Lung (tissue), 11 donors: ENCODE measurements at regions not wholly inside any gene's neighbourhood (a gene's known extent, or its start where the extent isn't known, plus 50 kb on each side); places are given as distances from the start of the nearest gene placed in this dataset.

Source experiments
- ATAC-seq: fragments of 200-7000 bp; cut with Tn5 transposase; one replicate; pipeline ENCODE4 v1.9.1; 2020; ENCODE audit warnings: moderate number of reproducible peaks; ENCODE audit not compliant: insufficient read depth, low FRiP score
- DNase-seq, 3 donors: peaks; one replicate each; pipeline ENCODE4 v3.0.0-alpha.2; 2013 to 2017
- H3K27ac ChIP-seq, 2 donors: one replicate each; pipeline ENCODE4 v1.5.1; 2013; ENCODE audit warnings: mild to moderate bottlenecking in 2 of 2, moderate library complexity in 2 of 2, control low read depth in 1 of 2, inconsistent platforms in 1 of 2, low read depth in 1 of 2, low read length in 1 of 2
- H3K27me3 ChIP-seq, 3 donors: one replicate each; pipeline ENCODE4 v1.5.1; 2013; ENCODE audit warnings: low read length in 2 of 3; ENCODE audit not compliant: control insufficient read depth in 3 of 3, insufficient read depth in 3 of 3
- H3K36me3 ChIP-seq, 4 donors: one replicate each; pipeline ENCODE4 v1.5.1; 2013; ENCODE audit warnings: low read length in 4 of 4, mild to moderate bottlenecking in 1 of 4, moderate library complexity in 1 of 4; ENCODE audit not compliant: control insufficient read depth in 4 of 4, insufficient read depth in 4 of 4
- H3K4me1 ChIP-seq, 5 donors: one replicate each; pipeline ENCODE4 v1.5.1; 2013; ENCODE audit warnings: low read length in 5 of 5, mild to moderate bottlenecking in 2 of 5, moderate library complexity in 1 of 5; ENCODE audit not compliant: control insufficient read depth in 5 of 5, insufficient read depth in 5 of 5
- H3K4me3 ChIP-seq: one replicate; pipeline ENCODE4 v1.5.1; 2013; ENCODE audit warnings: mild to moderate bottlenecking, control low read depth, moderate library complexity
- H3K9ac ChIP-seq, 2 donors: one replicate each; pipeline ENCODE4 v1.5.1; 2013; ENCODE audit warnings: low read length in 2 of 2, control low read depth in 1 of 2; ENCODE audit not compliant: insufficient read depth in 1 of 2
- H3K9me3 ChIP-seq, 4 donors: one replicate each; pipeline ENCODE4 v1.5.1; 2013; ENCODE audit warnings: low read length in 3 of 4, mild to moderate bottlenecking in 1 of 4, moderate library complexity in 1 of 4; ENCODE audit not compliant: control insufficient read depth in 4 of 4, insufficient read depth in 3 of 4
- WGBS, 2 donors: extraction: QIAGEN DNeasy Blood & Tissue Kit; methylation state at CpG; one replicate each; pipeline ENCODE4 v1.1.7; 2013; 5-methylcytosine and 5-hydroxymethylcytosine counted together
- TF ChIP-seq, protein P1 (sequence below): IDR thresholded peaks from 2 replicates; pipeline ENCODE4 v1.5.1; 2012; ENCODE audit warnings: mild to moderate bottlenecking; ENCODE audit errors: control extremely low read depth, extremely low read depth
- donor health status: control.
- donor health status: control.
- donor health status: Bipolar disorder and iron deficiency.
- donor health status: healthy.
- donor health status: DM: yes; HTN: yes; CAD: no.

DNA sequence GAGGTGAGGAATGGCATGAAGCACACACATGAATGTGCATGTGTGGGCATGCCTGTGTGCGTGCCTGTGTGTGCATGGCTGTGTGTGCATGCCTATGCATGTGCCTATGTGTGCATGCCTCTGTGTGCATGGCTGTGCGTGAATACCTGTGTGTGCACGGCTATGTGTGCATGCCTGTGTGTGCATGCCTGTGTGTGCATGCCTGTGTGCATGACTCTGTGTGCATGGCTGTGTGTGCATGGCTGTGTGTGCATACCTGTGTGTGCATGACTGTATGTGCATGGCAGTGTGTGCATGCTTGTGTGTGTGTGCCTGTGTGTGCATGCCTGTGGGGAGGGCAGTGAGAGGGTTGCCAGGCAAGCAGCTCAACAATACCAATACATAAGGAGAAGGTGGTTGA is 276.5 kb upstream of the ERCC4 start:
- WGBS, 2 donors = 91 to 100% methylated on average over 3 of the region's 3 CpGs
- Histone ChIP-seq H3K27ac (no peak overlapping the region), H3K36me3 (no peaks in the 10 kb centered on the region), H3K4me1 (no peaks in the 10 kb centered on the region), H3K9me3 (no peaks in the 10 kb centered on the region), H3K4me3 (no peak overlapping the region), H3K27me3 (no peaks in the 10 kb centered on the region), H3K9ac (no peak overlapping the region)
- ATAC-seq (no peak), DNase-seq (no peak)
- TF ChIP-seq, protein P1, sequence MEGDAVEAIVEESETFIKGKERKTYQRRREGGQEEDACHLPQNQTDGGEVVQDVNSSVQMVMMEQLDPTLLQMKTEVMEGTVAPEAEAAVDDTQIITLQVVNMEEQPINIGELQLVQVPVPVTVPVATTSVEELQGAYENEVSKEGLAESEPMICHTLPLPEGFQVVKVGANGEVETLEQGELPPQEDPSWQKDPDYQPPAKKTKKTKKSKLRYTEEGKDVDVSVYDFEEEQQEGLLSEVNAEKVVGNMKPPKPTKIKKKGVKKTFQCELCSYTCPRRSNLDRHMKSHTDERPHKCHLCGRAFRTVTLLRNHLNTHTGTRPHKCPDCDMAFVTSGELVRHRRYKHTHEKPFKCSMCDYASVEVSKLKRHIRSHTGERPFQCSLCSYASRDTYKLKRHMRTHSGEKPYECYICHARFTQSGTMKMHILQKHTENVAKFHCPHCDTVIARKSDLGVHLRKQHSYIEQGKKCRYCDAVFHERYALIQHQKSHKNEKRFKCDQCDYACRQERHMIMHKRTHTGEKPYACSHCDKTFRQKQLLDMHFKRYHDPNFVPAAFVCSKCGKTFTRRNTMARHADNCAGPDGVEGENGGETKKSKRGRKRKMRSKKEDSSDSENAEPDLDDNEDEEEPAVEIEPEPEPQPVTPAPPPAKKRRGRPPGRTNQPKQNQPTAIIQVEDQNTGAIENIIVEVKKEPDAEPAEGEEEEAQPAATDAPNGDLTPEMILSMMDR = no peak

GRCh38 chr16:13645601-13646245 is 274.2 kb upstream of the ERCC4 start:
- 37 to 45% methylated on average over 6 of the region's 6 CpGs for WGBS, 2 donors
- Histone ChIP-seq H3K4me3 (no peak overlapping the region), H3K36me3 (no peaks in the 10 kb centered on the region), H3K9me3 (no peaks in the 10 kb centered on the region), H3K4me1 (no peaks in the 10 kb centered on the region), H3K9ac (no peak overlapping the region), H3K27me3 (no peaks in the 10 kb centered on the region), H3K27ac (no peak overlapping the region)
- ATAC-seq (no peak), DNase-seq (no peak)
- TF ChIP-seq, protein P1 = no peak

DNA sequence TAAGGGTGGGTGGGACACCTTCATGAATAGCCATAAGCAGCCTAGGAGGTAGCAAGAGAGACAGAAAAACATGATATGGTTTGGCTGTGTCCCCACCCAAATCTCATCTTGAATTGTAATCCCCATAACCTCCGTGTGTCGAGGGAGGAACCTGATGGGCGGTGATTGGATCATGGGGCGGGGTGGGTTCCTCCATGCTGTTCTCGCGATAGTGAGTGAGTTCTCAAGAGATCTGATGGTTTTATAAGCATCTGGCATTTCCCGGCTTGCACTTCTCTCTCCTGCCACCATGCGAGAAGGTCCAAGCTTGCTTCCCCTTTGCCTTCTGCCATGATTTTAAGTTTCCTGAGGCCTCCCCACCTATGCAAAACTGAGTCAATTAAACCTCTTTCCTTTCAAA is 259.1 kb upstream of the ERCC4 start:
- no peak overlapping the region for H3K4me3 ChIP-seq
- 90 to 93% methylated on average over 8 of the region's 8 CpGs for WGBS, 2 donors
- no peak for DNase-seq

More for the DNA sequence above, 259.1 kb upstream of the ERCC4 start:
- TF ChIP-seq, protein P1 = no peak
- Histone ChIP-seq H3K4me1 (no peaks in the 10 kb centered on the region), H3K27me3 (no peaks in the 10 kb centered on the region), H3K36me3 (no peaks in the 10 kb centered on the region), H3K27ac (no peak overlapping the region), H3K9me3 (peaks cover 0 to 1% (median 0%) of the 10 kb centered on the region in 4 donors), H3K9ac (no peak overlapping the region)
- ATAC-seq = no peak
